GM04503 (cell line): ENCODE measurements at regions not wholly inside any gene's neighbourhood (a gene's known extent, or its start where the extent isn't known, plus 50 kb on each side); places are given as distances from the start of the nearest gene placed in this dataset.
"Not testable (repeated sequence)": the region's sequence is repeated elsewhere in the genome, so short reads cannot be mapped to it uniquely, and the experiment has no call there.

Source experiments
- DNase-seq: peaks from one replicate; pipeline ENCODE4 v3.0.0-alpha.2; 2012; ENCODE audit warnings: low read depth

DNA sequence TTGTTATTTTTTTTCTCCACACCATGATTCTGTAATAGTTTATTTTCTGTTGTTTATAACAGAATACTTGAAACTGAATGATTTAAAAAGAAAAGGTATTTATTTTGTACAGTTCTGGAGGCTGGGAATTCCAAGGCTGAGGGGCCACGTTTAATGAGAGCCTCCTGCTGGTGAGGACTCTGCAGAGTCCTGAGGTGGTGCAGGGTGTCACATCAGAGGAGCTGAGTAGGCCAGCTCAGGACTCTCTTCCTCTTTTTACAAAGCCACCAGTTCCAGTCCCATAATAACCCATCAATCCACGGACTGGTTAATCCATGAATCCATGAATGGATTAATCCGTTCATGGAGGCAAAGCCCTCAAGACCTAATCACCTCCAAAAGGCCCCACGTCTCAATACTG, 71.6 kb downstream of the TFAP2A start:
- DNase-seq: no peak

DNA sequence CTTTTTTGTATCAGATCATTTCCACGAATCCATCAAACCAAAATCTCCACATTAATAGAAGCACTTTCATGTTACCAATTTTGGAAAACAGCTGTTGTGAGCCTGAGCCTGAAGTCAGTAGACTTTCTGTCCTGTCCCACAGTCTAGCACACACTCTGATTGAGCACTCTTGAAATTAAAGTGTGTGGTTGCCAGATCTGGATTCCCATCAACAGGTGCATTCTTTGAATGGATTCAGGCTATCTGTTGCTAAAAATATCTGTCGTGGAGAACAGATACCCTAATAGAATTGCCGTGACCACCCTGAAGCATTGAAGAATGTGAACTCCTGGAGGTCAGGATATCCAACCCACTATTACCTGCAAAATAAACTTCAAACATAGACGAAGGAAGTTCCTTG, 73.3 kb downstream of the TFAP2A start:
- no peak for DNase-seq

DNA sequence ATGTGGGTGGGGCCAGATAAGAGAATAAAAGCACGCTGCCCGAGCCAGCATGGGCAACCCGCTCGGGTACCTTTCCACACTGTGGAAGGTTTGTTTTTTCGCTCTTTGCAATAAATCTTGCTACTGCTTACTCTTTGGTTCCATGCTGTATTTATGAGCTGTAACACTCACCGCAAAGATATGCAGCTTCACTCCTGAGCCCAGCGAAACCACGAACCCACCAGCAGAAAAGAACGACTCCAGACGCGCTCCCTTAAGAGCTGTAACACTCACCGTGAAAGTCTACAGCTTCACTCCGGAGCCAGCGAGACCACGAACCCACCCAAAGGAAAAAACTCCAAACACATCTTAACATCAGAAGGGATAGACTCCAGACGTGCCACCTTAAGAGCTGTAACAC, 76.7 kb downstream of the TFAP2A start:
- no peak for DNase-seq

DNA sequence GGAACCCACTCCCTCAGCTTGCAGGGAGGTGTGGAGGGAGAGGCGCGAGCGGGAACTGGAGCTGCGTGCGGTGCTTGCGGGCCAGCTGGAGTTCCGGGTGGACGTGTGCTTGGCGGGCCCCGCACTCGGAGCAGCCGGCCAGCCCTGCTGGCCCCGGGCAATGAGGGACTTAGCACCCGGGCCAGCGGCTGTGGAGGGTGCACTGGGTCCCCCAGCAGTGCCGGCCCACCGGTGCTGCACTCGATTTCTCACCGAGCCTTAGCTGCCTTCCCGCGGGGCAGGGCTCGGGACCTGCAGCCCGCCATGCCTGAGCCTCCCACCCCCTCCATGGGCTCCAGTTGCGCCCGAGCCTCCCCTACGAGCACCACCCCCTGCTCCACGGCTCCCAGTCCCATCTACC, 77.5 kb downstream of the TFAP2A start:
- not testable (repeated sequence) for DNase-seq

DNA sequence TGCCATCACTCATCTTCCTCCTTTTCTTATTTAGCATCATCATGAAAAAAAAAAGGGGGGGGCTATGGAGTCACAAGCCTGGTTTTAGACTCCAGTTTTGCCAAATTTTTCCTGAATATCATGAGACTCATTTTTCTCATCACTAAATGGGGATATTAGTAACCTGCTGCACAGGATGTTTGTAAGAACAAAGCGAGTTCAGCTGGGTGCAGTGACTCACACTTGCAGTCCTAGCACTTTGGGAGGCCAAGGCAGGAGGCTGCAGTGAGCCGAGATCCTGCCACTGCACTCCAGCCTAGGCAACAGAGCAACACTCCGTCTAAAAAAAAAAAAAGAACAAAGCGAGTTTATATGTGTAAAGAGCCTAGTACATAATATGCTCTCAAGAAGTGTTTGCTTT, 82.8 kb downstream of the TFAP2A start:
- no peak for DNase-seq

DNA sequence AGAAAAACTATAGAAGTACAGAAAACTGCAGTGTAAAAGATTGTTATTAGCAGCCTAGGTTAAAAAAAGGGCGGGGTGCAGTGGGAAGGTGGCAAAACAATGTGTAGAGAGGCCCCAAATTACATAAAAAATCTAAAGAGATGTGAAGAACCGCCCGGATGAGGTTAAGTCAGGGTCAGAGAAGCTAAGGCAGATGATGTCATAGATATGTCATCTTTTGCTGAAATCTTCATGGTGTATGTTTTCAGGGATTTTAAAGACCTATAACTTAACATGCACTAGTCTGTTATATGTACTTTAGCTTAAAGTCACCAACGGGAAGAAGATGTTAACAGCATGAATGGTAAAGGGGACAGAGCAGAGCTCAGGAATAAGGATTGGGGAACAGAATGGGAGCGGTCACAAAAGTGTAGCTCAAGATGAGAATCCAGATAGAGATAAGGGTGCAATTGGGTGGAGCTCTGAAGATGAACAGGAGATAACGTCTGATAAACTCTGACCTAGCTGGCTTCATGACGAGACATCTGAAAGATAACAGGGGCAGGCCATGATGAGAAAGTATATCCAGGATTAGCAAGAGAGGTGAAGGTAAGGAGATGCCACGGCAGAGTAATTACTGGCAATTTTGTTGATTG, 83.4 kb downstream of the TFAP2A start:
- no peak for DNase-seq

DNA sequence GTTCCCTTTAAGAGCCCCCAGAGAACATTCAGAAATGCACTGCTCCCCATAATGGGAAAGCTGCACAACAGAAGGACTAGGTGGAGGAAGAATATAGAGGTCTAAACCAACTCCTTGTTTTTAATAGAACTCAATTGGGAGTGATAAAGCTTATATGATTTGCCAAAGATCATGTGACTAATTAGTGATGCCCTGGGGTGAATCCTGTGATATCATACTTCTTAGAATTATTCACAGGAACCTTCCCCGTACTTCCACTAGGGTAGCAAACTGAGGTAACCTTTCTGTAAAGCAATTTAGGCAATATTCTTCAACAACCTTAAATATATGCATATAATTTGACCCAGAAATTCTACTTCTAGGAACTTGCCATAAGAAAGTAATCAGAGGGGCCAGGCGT, 84.4 kb downstream of the TFAP2A start:
- no peak for DNase-seq

DNA sequence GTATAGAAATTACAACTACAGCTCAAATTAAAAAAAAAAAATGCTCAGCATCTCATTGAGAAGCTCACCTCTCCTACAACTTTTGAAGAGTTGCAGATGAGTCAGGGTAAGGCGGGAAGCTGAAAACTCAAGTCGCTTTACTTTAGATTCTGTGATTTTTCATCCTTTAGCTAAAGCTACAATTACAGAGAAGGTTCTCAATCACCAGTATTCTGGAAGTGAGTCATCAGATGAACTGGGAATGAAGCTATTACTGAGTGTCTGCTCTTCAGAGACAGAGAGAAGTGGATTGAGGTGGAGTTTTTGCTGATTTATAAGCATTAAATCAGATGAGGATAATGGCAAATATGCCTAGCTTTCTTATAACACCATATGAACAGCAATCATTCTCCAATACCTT, 91.9 kb downstream of the TFAP2A start:
- no peak for DNase-seq

DNA sequence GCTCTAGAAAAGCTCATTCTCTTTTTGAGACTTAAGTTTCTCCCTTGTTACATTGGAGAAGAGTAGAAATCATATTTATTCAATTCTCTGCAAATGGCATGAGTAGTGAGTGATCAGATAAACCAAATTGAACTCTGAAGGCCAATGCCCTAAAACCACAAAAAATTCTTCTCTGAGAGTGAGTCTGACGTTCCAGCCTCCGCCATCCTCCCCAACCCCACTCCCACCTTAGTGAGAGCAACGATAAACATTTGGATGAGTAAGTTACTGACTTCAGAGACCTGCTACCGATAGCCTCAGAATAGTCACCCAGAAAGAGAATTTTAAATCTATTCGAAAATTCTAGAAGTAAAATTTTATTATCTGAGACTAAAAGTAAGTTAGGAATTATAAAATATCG, 94.6 kb downstream of the TFAP2A start:
- no peak for DNase-seq

DNA sequence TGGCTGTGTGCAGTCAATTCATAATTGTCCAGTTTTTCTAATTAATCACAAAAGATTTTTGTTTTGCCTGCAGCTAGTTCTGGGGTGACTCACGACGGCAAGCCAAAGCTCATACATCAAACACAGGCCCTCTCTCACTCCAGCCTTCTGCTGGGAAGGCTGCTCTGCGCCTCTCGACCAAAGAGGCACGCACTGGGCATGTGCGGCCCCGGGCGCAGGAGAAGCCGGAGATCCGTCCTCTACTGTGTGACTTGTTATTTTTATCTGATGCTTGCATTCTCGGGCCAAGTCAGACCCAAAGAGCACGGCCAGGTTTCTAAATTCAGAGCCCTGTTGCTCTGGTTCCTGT, 98.5 kb downstream of the TFAP2A start:
- peak; percentile 72 for DNase-seq

DNA sequence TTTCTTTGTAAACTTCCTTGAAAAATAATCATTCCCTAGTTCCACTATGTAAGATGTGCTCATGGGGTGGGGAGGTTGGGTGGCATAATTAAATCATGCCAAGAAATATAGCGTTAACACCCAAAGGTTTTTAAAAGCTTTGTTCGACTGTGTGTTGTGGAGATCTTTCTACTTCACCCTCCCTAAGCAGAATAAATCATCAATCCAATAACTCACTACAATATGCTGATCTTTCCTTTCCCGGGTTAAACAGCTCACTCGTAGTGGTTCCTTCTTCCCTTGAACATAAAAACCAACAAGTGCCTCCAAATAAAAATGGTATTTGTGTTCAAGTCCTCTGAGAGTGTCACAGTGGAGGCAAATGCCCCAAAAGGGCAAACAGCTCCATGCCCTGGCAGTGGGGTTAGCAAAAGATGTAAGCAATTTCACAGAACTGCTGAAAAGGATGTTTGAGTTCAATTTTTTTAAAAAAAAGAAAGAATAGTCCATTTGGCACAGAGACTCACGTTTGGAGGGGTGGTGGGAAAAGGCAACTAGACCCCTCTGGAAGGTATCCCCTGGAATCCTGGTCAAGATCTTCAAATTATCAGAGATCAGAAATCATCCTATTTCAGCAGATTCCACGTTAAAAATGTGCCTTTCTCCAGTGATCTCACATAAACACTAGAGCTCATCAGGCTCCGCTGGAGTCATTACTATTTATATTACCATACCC, 99.1 kb downstream of the TFAP2A start:
- DNase-seq: no peak

DNA sequence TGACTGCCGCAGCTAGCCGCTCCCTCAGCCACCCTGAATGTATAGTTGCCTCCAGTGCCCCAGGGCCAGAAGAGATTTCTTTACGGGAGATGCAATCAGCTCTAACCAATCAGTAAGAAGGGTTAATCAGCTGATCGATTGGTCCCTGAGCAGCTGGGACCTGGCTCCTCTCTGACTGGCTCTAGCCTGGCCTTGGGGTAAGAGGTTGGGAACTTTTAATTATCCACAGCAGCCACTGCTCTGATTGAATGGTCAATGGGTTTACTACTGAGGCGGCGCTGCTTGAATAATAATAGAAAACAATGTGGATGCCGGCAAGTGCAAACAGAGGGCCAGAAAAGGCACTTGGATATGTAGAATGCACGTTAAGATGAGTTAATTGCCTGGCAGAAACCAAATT, 99.8 kb downstream of the TFAP2A start:
- no peak for DNase-seq

DNA sequence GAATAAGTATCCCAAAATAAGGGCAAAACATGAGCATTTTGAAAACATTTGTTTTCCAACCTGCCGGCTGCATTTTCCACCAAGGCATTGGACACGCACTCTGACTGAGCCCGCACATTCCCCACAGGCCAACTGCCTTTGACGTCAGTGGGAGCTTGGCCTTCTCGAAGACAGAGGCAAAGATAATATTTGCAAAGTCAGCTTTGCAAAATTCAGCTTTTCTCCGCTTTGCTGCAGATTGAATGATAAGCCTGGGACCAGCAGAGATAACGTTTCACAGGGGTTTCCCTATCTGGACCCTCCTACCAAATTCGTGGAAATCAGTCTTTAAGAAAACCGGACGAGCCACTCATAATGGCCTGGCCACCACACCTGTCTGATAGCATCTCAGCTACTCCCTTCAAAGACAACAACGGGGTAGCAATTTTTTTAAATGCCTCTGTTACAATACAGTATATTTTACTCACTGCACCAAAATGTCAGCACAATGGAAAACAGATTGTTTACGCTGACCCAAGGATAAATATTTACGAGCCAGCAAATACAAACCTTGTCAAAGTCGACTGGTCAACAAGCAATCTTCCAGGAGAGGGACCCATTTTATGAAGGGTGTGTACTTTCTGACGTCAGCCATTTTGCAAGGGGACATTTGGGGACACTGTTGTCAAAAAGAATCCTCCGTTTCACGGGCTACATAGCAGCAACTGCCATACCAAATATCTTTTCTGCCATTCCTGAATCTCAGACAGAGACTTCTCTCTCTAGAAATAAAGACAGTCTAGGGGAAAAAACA, 100.5 kb downstream of the TFAP2A start:
- no peak for DNase-seq

DNA sequence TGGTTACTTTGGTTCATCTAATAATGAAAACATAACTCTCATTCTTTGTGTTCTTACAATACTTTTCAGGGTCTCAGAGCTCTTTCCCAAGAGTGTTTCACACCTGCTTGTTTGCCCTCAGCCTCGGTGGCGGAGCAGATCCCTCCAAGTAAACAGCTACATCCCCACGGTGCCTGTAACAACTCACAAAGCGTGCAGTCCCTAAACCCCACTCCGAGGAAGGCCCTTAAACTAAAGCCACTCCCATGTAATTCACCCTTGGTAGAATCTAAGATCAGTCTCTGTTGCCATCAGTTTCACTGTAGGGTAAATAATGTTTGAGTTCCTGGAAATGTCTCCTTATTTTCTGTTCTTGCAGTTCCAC, 101.1 kb downstream of the TFAP2A start:
- DNase-seq: no peak

DNA sequence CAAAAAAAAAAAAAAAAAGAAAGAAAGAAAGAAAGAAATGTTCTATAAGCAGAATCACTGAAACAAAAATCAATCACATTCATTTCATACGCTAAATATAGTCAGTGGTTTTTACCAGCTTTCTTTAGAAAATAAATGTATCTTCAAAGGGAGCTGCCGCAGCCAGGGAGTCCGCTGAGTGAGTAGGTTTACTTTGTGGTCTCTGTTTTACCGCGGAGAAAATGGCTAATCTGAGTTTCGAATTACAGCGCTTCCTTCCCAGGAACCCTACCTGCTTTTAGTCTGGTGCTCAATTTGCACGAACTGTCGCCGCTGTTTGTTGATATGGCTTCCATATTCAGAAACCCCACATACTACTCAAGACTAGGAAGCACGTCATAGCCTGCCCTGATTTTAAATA, 102.4 kb downstream of the TFAP2A start:
- DNase-seq: no peak

DNA sequence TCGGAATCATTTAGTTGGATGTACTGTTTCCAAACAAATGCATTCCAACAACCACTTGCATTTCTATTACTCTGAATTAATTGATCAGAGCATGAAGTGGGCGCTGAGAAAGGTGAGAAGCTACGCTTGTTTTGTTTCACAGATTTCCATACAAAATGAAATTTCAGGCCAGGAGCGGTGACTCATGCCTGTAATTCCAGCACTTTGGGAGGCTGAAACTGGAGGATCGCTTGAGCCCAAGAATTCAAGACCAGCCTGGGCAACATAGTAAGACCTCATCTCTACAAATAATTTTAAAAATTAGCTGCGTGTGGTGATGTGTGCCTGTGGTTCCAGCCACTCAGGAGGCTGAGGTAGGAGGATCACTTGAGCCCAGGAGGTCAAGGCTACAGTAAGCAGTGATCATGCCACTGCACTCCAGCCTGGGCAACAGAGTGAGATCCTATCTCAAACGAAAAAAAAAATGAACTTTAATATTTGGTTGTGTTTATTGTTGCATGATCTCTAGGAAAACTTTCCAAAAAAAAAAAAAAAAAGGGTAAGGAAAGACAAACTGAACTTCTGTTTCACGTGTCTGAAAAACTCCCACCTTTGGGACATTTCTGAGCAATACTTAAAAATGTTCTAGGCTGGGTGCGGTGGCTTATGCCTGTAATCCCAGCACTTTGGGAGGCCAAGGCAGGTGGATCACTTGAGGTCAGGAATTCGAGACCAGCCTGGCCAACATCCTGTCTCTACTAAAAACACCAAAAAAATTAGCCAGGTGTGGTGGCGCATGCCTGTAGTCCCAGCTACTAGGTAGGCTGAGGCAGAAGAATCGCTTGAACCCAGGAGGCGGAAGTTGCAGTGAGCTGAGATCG, 103.1 kb downstream of the TFAP2A start:
- DNase-seq: not testable (repeated sequence)

DNA sequence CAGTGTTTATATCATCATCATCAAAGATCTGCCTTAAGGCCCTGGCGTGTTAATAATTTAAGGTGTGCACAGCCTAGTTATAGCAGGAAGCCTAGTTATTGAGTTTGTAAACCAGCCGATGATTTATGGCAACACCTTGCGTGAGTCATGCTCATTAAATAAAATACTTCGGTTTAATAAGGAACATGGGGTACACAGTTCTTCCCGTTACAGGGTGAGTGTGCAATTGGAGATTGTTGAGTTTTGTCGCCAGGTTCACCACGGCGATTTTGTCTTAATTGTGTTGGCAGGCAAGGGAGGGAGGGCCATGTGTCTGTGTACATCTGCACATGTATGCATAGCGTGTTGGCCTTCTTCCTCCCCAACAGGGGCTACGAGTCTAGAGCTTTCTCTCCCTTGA, 104.0 kb downstream of the TFAP2A start:
- DNase-seq: no peak

DNA sequence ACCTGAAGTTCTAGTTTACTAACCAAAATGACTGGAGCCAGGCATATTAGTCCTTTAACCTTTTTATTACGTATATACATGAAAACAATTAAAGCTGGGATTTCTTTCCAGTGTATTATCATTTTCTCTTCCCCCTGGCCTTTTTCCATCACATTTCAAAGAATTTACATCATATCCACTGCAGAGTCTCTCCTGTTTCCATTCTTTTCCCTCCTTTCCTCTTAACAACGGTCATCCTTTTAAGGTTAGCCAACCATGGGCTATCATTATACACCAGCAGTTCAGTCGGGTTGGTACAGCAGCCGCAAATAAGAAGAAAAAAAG, 104.6 kb downstream of the TFAP2A start:
- DNase-seq: no peak

DNA sequence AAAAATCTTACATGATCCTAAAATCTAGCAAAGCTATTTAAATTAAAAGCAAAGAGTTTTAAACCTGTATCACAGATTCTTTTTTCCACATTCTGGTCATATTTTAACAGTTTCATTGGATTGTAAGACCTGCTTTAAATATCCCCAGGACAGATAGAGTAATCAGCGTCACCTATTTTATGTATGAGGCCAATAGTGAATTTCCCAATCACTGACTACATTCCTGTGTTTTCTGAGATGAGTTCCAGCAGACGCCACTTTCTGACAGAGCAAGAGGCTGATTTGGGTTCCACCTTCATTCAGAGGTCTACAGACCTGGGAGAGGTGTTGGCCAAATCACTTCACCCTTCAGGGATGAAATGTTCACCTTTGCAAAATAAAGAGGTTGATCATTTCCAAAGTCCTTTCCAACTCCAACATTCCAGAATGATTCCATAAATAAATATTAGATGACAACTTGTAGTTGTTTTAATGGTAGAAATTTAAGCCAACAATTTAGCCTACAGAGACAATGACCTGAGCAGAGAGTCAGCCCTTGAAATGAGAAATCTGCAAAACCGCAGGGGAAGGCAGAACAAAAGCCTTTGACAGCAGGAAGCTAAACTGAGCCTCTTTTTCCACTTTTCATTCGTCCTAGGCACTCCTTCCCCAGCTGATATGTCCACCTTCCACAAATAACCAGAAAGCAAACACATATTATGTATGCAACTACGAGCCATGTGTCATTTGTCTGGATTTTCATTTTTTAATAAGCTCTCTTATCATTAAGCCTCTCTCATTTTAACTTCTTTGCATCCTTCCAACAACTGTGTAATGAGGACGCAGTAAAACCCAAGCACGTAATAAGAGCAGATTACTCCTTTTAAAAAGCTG, 105.2 kb downstream of the TFAP2A start:
- DNase-seq: no peak

DNA sequence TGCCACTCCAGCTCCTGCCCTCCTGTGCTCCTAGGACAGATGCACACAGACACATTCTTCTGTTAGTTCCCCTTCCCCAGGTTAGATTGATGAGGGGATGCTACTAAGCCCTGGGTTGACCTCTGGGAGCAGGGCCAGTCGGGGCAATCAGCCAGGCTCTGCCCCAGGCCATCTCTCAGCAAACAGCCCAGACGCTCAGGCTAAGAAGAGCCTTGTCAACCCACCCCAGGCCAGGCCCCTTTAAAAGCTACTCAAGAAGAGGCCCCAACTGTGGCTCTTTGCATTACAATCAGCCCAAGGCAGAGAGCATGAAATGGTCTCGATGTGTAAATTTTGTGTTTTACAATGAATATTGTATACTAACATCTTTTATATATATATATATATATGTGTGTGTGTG, 107.4 kb downstream of the TFAP2A start:
- no peak for DNase-seq

DNA sequence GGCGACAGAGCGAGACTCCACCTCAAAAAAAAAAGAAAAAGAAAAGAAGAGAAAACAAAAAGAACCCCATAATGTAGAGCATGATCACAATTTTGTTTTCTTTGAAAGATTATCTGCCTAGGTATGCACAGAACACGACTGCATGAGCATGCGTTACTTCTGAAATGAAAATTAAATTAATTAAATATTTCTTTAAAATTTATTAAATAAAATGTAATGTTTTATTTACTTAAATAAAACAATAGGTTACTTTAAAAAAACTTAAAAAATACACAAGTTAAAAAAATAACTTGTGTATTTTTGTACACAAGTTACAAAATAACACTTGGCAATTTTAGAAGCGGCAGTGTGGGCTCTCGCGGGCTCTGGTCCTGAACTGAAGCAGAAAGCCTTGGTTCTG, 107.8 kb downstream of the TFAP2A start:
- no peak for DNase-seq
